Cardiac fibroblast (primary cell): ENCODE measurements at regions not wholly inside any gene's neighbourhood (a gene's known extent, or its start where the extent isn't known, plus 50 kb on each side); places are given as distances from the start of the nearest gene placed in this dataset.

Experiments used
- DNase-seq, 2 donors: peaks; one replicate each; pipeline versions ENCODE4 v3.0.0 to v3.0.0-alpha.2; 2010; ENCODE audit warnings: low read depth in 2 of 2
- H3K4me3 ChIP-seq, 2 donors: replicated peaks in 1 of 2; 1 replicate in 1 of 2; 2 replicates in 1 of 2; pipeline ENCODE4 v1.5.1; 2011; ENCODE audit warnings: low read depth in 2 of 2, low read length in 2 of 2, mild to moderate bottlenecking in 2 of 2, moderate library complexity in 1 of 2
- TF ChIP-seq, protein P1 (sequence below): IDR thresholded peaks from one replicate; pipeline ENCODE4 v1.5.1; 2011; ENCODE audit warnings: low read depth, mild to moderate bottlenecking, low read length, inconsistent platforms

DNA sequence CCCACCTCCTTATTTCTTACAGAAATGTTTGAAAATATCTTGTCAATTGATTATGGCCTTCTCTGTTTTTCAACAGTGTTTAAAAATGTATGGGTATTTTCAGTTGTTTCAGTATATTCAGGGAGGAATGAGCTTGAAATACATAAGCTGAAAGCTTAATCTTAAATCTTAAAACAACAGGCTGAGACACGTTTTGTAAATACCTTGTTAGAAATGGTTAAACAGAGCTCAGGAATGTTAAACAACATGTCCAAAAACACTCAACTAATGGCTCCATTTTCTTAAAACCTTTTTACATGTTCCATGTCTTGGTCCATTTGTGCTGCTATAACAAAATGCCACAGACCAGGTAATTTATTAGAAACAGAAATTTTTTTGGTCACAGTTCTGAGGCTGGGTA, 953.8 kb upstream of the ADGRL2 start:
- no peak for DNase-seq
- no peak overlapping the region for H3K4me3 ChIP-seq
- TF ChIP-seq, protein P1, sequence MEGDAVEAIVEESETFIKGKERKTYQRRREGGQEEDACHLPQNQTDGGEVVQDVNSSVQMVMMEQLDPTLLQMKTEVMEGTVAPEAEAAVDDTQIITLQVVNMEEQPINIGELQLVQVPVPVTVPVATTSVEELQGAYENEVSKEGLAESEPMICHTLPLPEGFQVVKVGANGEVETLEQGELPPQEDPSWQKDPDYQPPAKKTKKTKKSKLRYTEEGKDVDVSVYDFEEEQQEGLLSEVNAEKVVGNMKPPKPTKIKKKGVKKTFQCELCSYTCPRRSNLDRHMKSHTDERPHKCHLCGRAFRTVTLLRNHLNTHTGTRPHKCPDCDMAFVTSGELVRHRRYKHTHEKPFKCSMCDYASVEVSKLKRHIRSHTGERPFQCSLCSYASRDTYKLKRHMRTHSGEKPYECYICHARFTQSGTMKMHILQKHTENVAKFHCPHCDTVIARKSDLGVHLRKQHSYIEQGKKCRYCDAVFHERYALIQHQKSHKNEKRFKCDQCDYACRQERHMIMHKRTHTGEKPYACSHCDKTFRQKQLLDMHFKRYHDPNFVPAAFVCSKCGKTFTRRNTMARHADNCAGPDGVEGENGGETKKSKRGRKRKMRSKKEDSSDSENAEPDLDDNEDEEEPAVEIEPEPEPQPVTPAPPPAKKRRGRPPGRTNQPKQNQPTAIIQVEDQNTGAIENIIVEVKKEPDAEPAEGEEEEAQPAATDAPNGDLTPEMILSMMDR, result no peak

DNA sequence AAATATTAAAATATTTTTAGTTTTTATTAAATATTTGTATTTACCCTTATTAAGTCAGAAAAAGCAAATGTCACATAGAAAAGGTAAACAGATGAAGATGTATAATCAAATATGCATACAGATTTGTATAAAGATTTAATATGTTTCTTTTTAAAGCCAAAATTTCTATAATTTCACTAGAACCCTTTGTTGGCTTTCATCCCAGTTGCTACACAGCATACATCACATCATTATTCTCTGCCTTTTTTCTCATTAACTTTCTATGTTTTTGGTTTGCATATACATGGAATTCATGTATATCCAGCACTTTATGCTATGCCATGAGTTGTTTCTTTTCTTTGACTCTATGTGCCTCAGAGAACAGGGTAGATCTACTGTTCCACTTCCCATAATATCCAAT, 957.9 kb upstream of the ADGRL2 start:
- no peak for DNase-seq
- no peak overlapping the region for H3K4me3 ChIP-seq

DNA sequence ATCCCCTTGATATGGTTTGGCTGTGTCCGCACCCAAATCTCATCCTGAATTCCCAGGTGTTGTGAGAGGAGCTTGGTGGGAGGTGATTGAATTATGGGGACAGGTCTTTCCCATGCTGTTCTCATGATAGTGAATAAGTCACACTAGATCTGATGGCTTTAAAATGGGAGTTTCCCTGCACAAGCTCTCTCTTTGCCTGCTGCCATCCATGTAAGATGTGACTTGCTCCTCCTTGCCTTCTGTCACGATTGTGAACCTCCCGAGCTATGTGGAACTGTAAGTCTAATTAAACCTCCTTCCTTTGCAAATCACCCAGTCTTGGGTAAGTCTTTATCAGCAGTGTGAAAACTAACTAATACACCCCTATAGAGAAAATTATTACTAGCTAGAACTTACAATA, 959.5 kb upstream of the ADGRL2 start:
- no peak overlapping the region for H3K4me3 ChIP-seq
- DNase-seq, result no peak
- TF ChIP-seq, protein P1, result no peak

More for the DNA sequence above, 957.9 kb upstream of the ADGRL2 start:
- TF ChIP-seq, protein P1, result no peak

DNA sequence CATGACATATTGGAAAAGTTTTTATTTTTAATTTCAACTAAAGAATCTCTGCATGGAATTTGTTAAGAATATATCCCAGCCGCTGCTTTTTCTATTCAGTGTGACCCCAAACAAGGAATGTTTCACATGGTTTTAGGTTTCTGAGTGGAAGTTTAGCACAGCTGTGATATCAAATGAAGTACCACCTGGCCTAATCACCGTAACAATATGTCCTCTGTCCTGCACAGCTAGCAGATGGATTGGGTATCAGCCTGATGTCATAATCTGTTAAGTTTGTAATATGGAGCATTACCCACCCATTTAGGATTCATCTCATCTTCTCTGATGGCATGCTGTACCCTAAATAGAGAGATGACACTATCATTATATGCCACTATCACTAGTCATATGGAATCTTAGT, 963.7 kb upstream of the ADGRL2 start:
- no peak for DNase-seq
- H3K4me3 ChIP-seq, result no peak overlapping the region
- TF ChIP-seq, protein P1, result no peak

DNA sequence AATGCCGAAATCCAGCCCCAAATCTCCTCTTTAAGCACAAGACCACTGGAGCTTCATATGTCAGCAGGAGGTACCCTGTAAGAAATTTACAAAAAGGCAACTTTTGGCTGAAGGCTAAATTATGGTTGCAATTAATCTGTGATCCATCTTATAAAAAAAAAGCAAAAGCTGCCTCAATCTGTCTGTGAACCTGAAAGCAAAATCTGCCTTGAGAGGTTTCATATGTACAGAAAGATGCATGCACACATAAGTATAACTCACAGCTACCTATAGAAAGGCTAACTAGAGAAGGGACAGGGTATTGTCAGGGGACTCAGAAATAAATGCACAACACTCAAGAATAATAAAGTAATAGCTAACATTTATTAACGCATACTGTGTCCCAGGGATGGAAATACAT, 964.2 kb upstream of the ADGRL2 start:
- TF ChIP-seq, protein P1, result no peak
- no peak overlapping the region for H3K4me3 ChIP-seq
- no peak for DNase-seq

DNA sequence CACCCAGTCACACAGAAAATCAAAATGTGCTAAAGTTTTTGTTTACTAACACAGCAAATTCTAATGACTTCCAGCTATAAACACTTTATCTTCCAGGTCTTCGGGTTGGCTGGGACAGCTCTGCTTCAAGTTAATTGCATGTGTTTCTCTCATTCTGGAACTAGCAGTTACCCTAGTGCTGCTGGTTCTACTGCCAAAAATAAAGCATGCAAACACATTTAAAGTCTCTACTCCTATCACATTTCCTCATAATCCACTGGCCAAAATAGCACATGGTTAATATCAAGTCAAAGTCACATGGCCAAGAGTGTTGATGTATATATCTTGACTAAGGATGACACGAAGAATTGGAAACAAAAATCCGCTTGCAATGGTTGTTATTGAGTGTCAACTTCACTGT, 973.1 kb upstream of the ADGRL2 start:
- H3K4me3 ChIP-seq, result no peak overlapping the region
- TF ChIP-seq, protein P1, result no peak
- peak in 1 of 2 donors; percentile 48 for DNase-seq

DNA sequence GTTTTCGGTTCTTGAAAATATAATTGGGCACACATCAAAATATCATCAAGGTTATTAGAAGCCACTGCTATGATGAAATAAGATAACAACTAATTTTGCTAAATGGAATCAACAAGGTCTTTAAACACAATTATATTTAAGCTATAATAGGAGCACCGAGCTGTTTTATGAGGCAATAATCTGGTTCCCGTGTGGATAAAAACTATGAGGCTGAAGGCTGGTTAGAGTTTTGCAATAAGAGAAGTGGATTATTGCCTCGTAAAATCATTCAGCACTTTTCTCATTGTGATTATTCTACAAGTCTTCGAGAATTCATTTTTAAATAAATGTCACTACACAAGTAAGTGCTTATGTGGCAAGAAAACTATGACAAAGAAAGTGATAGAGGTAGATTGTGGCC, 975.7 kb upstream of the ADGRL2 start:
- TF ChIP-seq, protein P1, result no peak
- DNase-seq, result no peak
- H3K4me3 ChIP-seq, result no peak overlapping the region
